GM21619 (cell line): ENCODE measurements at regions not wholly inside any gene's neighbourhood (a gene's known extent, or its start where the extent isn't known, plus 50 kb on each side); places are given as distances from the start of the nearest gene placed in this dataset.
"Not testable (repeated sequence)": the region's sequence is repeated elsewhere in the genome, so short reads cannot be mapped to it uniquely, and the experiment has no call there.

Source experiments
- ATAC-seq: cut with Tn5 transposase; IDR thresholded peaks from one replicate; pipeline ENCODE4 v1.9.1; 2021; ENCODE audit not compliant: unreplicated experiment

- no peak for ATAC-seq
These were observed 322.8 kb upstream of the FAT1 start for GRCh38 chr4:187046471-187046870.

GRCh38 chr4:187059021-187059420 lies 335.4 kb upstream of the FAT1 start:
- no peak for ATAC-seq

- no peak for ATAC-seq
These were observed 336.2 kb upstream of the FAT1 start for GRCh38 chr4:187059895-187060294.

DNA sequence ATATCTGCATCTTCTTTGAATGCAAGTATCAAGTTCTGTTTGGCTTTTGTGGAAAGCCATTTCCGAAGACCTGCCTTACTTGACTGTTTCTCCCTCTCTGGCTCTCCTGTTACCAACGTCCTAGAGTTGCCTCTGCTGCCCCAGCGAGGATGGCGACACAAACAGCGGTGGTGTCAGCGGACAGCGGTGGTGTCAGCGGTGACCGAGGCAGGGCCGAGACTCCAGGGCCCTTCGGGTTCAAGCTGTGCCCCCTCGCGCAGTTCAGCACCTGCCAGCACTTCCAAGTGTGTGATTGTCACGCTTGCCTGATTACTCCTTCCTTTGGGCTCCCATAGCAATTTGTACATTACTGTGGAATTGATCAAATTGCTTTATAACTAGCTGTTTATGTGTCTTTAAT lies 336.9 kb upstream of the FAT1 start:
- ATAC-seq: no peak

GRCh38 chr4:187063251-187063650 lies 339.6 kb upstream of the FAT1 start:
- ATAC-seq: no peak

- ATAC-seq: no peak
These were observed 340.4 kb upstream of the FAT1 start for GRCh38 chr4:187064033-187064432.

DNA sequence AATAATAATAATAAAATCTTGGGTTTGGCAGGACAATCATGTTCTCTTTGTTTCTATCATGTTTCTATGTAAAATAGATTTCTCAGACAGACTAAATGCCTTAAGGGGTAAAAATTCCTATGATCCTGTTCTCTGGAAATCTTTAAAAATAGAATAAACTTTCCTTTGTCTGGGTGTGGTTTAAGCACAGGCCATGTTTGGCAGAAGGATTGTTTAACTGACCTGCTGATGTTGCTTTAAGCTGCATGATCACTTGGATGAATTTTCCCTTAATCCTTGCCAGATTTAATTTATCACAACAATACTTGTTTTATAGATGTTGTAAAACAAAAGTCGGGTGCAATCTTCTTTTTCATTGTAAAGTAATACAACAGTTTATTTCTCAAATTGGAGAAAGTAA lies 341.7 kb upstream of the FAT1 start:
- no peak for ATAC-seq

- no peak for ATAC-seq
These were observed 342.1 kb upstream of the FAT1 start for GRCh38 chr4:187065806-187066205.

GRCh38 chr4:187069398-187069797 lies 345.7 kb upstream of the FAT1 start:
- ATAC-seq: no peak

GRCh38 chr4:187070158-187070557 lies 346.5 kb upstream of the FAT1 start:
- no peak for ATAC-seq

- no peak for ATAC-seq
These were observed 347.1 kb upstream of the FAT1 start for GRCh38 chr4:187070740-187071139.

- no peak for ATAC-seq
These were observed 348.4 kb upstream of the FAT1 start for GRCh38 chr4:187071946-187072600.

GRCh38 chr4:187073820-187074219 lies 350.2 kb upstream of the FAT1 start:
- no peak for ATAC-seq

DNA sequence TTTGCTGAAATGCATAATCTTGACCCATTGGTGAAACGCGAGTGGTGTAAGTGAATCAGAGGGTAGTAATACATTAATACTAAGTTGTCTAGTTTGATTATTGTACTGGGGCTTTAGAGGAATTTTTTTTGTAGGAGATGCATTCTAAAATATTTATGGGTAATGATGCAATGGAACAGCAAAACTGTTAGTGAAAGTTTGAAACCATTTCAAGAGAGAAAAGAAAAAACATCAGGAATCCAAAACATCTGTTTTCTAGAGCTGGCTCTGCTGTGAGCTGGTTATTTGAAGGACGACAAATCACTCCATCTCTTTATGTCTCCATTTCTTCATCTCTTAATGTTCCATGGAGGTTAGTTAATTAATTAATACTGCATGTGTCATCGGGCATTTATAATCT lies 351.9 kb upstream of the FAT1 start:
- no peak for ATAC-seq

DNA sequence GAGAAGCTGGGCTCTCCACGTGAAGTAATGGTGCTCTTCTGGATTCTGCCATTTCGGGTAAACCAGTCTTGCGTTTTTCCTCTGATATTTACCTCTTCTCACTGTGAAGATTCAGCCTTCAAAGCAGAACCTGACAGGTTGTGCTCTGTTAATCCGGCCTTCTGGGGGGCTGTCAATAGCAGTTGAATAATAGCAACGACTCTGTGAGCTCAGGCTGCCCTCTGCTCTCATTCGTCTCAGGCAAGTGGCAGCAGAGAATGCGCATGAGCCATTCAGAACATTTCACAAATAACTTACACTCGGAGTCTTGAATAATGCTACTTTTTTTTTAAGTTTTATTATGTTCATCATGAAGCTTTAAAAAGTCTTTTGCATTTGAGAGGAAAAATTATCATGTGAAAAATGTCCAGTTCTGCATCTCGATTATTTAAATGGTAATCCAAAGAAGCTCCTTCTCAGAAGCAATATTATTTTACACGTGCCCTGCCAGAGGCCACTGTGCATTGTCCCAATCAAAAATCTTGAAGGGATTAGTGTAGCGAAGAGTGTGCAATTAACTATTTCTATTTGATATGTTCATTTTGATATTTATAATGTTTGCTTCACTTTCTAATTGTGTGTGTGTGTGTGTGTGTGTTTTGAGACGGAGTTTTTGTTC lies 354.2 kb upstream of the FAT1 start:
- ATAC-seq: no peak

- ATAC-seq: no peak
These were observed 361.0 kb upstream of the FAT1 start for GRCh38 chr4:187084701-187085100.

DNA sequence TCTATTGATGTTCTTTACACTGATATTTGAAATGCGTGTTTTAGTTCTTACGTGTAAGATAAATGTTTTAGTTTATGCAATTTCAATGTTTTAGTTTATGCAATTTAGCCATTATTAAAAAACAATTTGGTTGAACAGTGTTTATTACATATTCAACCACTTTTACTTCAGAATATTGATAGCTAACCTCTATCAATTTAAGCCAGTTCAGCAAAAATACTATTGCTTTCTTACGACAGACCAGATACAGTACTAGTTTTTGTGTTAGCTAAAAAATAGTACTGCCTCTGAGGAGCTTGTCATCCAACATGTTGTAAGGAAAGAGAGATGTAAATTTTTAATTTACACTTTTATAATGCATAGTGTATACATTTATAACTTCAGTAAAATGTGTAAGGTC lies 361.7 kb upstream of the FAT1 start:
- no peak for ATAC-seq

DNA sequence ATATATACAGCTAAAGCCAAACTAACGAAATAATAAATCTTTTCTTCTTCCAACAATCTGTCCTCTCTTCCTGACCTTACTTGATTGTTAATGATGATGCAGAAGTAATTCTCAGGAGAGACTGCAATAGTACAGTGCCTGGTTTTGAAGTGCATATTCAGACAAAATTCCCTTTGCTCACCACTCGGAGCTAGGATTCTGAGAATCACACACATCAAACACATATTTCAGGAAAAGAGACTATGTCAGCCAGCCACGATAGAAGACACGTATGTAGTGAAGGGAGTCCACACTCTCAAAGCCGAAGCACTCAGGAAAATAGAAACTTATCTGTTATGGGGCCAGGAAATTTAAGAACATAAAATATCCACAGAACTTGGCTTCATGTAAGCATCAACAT lies 362.5 kb upstream of the FAT1 start:
- no peak for ATAC-seq

DNA sequence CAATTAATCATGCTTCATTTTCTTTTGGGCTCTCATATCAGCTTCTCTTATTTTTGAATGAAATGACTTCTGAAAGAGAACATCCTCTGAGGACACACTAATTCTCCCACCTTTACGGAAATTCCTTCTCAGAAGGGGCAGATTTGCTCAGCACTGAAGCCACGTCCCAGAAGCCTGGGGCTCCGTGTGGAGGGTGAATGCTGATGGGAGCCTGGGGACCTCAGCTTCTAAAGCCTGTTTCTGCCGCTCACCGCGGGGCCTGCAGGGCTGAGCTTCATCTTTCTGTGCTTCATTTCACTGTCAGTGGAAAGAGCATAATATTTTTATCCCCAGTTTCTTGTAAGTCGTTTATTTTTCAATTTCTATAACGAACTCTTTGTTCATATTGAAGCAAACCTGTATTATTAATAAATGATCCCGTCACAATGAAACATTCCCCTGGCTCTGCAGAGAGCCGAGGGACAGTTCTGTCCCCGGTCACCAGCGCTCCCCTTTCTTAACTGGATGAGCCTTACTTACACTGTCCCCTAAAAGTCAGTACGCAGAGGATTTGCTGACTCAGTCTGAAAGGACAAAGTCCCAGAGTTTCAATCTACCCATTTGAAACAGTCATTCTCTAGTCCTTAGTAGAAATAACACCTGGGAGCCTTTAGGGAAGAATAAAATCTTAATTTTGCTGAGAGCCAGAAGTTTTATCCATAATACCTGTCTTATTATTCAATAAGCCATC lies 364.6 kb upstream of the FAT1 start:
- ATAC-seq: no peak

DNA sequence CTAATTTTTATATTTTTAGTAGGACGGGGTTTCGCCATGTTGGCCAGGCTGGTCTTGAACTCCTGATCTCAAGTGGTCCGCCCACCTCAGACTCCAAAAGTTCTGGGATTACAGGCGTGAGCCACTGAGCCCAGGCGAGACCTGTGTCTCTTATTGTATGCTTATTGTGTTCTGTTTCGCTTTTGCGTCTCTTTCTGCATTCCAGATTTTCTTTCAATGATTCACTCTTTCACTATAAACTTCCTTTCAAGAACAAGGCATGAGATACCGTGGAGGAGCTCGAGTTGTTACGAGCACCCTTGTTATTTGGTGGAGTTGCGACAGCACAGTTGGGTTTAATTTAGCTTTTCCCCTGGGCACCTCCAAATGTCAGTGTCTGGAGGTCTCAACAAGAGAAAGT lies 366.7 kb upstream of the FAT1 start:
- ATAC-seq: no peak

DNA sequence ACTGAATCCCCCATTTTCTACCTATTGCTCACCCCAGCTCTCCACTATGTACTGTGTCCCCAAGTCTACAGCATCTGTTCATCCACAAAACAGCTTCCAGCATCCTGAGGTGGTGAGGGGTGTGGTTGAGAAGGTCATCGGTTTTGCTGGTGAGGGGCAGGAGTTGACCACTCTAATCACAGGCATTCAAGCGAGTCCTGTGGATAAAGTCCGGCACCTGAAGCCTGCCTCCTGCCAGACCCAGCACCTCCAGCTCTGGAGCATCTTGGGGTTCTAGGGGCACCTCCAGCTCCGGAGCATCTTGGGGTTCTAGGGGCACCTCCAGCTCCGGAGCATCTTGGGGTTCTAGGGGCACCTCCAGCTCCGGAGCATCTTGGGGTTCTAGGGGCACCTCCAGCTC lies 367.2 kb upstream of the FAT1 start:
- not testable (repeated sequence) for ATAC-seq

DNA sequence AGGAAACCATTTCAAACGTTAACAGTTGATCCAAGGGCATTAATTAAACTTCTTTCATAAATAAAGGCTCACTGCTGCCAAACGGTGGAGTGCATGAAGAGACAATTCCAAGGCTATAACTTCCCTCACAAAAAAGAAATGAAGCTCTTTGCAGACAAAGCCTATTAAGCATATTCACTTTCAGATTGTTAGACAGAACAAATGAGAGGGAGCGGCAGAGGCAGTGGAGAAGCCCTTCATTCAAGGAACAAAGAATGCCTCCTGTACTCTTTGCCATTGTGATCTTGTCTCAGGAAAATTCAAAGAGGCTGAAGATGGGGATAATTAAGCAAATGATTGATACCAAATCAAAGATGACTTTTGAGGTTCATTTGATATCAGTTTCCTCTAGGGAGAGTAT lies 370.5 kb upstream of the FAT1 start:
- ATAC-seq: no peak
